ENCODE measurements at regions not wholly inside any gene's neighbourhood (a gene's known extent, or its start where the extent isn't known, plus 50 kb on each side); places are given as distances from the start of the nearest gene placed in this dataset.

- no peak for DNase-seq
Observed at GRCh38 chr2:235141411-235142128, 189.8 kb downstream of the SH3BP4 start.

GRCh38 chr2:235142601-235143000, 190.8 kb downstream of the SH3BP4 start:
- DNase-seq: no peak

- DNase-seq: no peak
Observed at GRCh38 chr2:235143789-235144188, 192.0 kb downstream of the SH3BP4 start.

GRCh38 chr2:235144291-235144690, 192.5 kb downstream of the SH3BP4 start:
- no peak for DNase-seq

GRCh38 chr2:235146206-235146605, 194.4 kb downstream of the SH3BP4 start:
- no peak for DNase-seq

- no peak for DNase-seq
Observed at GRCh38 chr2:235146871-235147565, 195.2 kb downstream of the SH3BP4 start.

- DNase-seq: no peak
Observed at GRCh38 chr2:235148201-235149170, 196.7 kb downstream of the SH3BP4 start.

GRCh38 chr2:235149240-235149659, 197.4 kb downstream of the SH3BP4 start:
- DNase-seq: no peak

- no peak for DNase-seq
Observed at GRCh38 chr2:235149736-235150135, 197.9 kb downstream of the SH3BP4 start.

- no peak for DNase-seq
Observed at GRCh38 chr2:235151152-235151551, 199.3 kb downstream of the SH3BP4 start.

- DNase-seq: no peak
Observed at GRCh38 chr2:235155163-235155562, 203.3 kb downstream of the SH3BP4 start.

- DNase-seq: no peak
Observed at GRCh38 chr2:235156055-235156454, 204.2 kb downstream of the SH3BP4 start.

GRCh38 chr2:235157746-235158482, 206.1 kb downstream of the SH3BP4 start:
- no peak for DNase-seq

- DNase-seq: no peak
Observed at GRCh38 chr2:235160281-235160810, 208.5 kb downstream of the SH3BP4 start.

- DNase-seq: no peak
Observed at GRCh38 chr2:235161565-235161964, 209.7 kb downstream of the SH3BP4 start.

GRCh38 chr2:235162082-235162836, 210.4 kb downstream of the SH3BP4 start:
- DNase-seq: no peak

- no peak for DNase-seq
Observed at GRCh38 chr2:235162837-235163197, 211.0 kb downstream of the SH3BP4 start.

GRCh38 chr2:235165136-235165535, 213.3 kb downstream of the SH3BP4 start:
- no peak for DNase-seq

- no peak for DNase-seq
Observed at GRCh38 chr2:235165631-235166030, 213.8 kb downstream of the SH3BP4 start.

- no peak for DNase-seq
Observed at GRCh38 chr2:235168174-235168979, 216.6 kb downstream of the SH3BP4 start.
